Pancreas (tissue), 10 donors: ENCODE measurements at regions not wholly inside any gene's neighbourhood (a gene's known extent, or its start where the extent isn't known, plus 50 kb on each side); places are given as distances from the start of the nearest gene placed in this dataset.

ENCODE experiments used
- ATAC-seq, 4 donors: fragments of 200-7000 bp; cut with Tn5 transposase; one replicate each; pipeline versions ENCODE4 v1.8.0 to v1.9.1; 2020; ENCODE audit warnings: mild to moderate bottlenecking in 4 of 4, moderate library complexity in 4 of 4
- DNase-seq, 6 donors: peaks; one replicate each; pipeline ENCODE4 v3.0.0-alpha.2; 2020
- FAIRE-seq: peaks from 2 replicates; lab custom pipeline; 2012; peaks lifted over from hg19 to GRCh38; lab: Jason Lieb, UNC
- H3K27ac ChIP-seq, 4 donors: fragments of 200-600 bp; sonication (generic); 1 replicate in 3 of 4; 2 replicates in 1 of 4; pipeline versions ENCODE4 v1.5.0 to v1.8.0; 2020
- H3K27me3 ChIP-seq, 4 donors: fragments of 200-600 bp; one replicate each; pipeline ENCODE4 v1.8.0; 2021
- H3K36me3 ChIP-seq, 3 donors: fragments of 200-600 bp; sonication (generic) in 1 of 3; one replicate each; pipeline versions ENCODE4 v1.5.0 to v1.8.0; 2020 to 2021
- H3K4me1 ChIP-seq, 3 donors: fragments of 200-600 bp; one replicate each; pipeline ENCODE4 v1.8.0; 2021
- H3K4me3 ChIP-seq, 4 donors: fragments of 200-600 bp; sonication (generic) in 2 of 4; one replicate each; pipeline versions ENCODE4 v1.5.0 to v1.8.0; 2020 to 2021
- H3K9me3 ChIP-seq, 4 donors: fragments of 200-600 bp; one replicate each; pipeline ENCODE4 v1.8.0; 2021
- WGBS, 2 donors: extraction: QIAGEN DNeasy Blood & Tissue Kit; methylation state at CpG; one replicate each; pipeline ENCODE4 v1.1.7; 2013; 5-methylcytosine and 5-hydroxymethylcytosine counted together
- intact Hi-C, 3 donors: fragments of 100-400 bp; cut with DNase I; formaldehyde crosslinking; loops; one replicate each; pipeline versions ENCODE4 v1.11.1 to v1.14.2; 2022
- TF ChIP-seq, protein P1 (sequence below), 4 donors: fragments of 200-600 bp; sonication (generic) in 3 of 4; IDR thresholded peaks; one replicate each; pipeline versions ENCODE4 v1.5.0 to v1.8.0; 2021; ENCODE audit warnings: antibody characterized with exemption in 4 of 4
- donor health status: healthy with polysubstance abuse.
- donor health status: DM: no; HTN: no; CAD: no; lungs with moderate emphysema.
- donor health status: DM: no; HTN: no; CAD: no.
- donor health status: control.
- donor health status: control.
- donor health status: Bipolar disorder and iron deficiency.
- donor health status: DM: yes; HTN: yes; CAD: no.
- donor health status: DM: no; HTN: no; CAD: no.
- donor health status: DM: no; HTN: no; CAD: no.
- donor health status: DM: yes; HTN: yes; CAD: no.

DNA sequence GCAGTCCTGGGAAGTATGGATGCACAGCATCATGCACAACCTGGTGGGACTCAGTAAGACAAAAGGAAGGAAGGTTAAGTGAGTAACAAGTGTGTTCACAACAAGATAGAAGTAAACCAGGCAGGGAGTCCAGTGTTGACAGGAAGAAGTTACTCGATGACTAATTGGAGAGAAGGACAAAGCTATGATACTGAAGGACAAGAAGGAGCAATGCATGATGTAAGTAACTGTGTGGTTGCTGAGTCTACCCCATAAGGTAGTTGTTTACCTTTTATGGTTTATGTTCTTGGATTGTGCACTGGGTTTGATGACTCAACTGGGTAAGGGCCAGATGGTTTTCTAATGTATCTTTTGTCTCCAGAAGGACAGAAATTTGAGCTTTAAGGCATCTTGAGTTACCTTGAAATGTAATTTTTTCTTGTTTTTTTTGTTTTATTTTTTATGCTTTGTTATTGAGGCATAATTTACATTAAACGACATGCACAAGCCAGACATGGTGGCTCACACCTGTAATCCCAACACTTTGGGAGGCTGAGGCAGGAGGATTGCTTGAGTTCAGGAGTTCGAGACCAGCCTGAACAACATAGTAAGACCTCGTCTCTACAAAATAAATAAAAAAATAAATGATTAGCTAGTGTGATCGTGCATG is 89.2 kb upstream of the CAST start:
- ATAC-seq (no peak), FAIRE-seq (no peak), DNase-seq (no peak)
- TF ChIP-seq, protein P1, sequence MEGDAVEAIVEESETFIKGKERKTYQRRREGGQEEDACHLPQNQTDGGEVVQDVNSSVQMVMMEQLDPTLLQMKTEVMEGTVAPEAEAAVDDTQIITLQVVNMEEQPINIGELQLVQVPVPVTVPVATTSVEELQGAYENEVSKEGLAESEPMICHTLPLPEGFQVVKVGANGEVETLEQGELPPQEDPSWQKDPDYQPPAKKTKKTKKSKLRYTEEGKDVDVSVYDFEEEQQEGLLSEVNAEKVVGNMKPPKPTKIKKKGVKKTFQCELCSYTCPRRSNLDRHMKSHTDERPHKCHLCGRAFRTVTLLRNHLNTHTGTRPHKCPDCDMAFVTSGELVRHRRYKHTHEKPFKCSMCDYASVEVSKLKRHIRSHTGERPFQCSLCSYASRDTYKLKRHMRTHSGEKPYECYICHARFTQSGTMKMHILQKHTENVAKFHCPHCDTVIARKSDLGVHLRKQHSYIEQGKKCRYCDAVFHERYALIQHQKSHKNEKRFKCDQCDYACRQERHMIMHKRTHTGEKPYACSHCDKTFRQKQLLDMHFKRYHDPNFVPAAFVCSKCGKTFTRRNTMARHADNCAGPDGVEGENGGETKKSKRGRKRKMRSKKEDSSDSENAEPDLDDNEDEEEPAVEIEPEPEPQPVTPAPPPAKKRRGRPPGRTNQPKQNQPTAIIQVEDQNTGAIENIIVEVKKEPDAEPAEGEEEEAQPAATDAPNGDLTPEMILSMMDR (IDR thresholded peaks at IDR 0.05), result no peak
- no peak overlapping the region for H3K4me3 ChIP-seq
- intact Hi-C loops, result no loop called here
- H3K4me1 ChIP-seq, result peaks cover 0 to 7% (median 2%) of the 10 kb centered on the region in 3 donors
- WGBS, 2 donors, result 79 to 87% methylated on average over 5 of the region's 5 CpGs
- no peak overlapping the region for H3K27ac ChIP-seq
- H3K36me3 ChIP-seq, result no peaks in the 10 kb centered on the region
- no peaks in the 10 kb centered on the region for H3K9me3 ChIP-seq
- no peaks in the 10 kb centered on the region for H3K27me3 ChIP-seq

DNA sequence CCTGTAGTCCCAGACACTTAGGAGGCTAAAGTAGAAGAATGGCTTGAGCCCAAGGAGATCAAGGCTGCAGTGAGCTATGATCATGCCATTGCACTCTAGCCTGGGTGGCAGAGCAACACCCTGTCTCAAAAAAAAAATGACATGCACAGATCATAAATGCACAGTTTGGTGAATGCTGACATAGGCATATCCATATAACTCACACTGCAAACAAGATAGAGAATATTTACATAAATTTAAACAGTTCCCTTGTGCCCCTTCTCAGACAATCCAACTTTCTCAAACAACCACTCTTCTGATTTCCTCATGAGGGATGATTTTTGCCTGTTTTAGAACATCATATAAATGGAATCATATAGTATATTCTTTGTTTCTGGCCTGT is 88.7 kb upstream of the CAST start:
- intact Hi-C loops, result no loop called here
- TF ChIP-seq, protein P1 (IDR thresholded peaks at IDR 0.05), result no peak
- H3K27me3 ChIP-seq, result no peaks in the 10 kb centered on the region
- FAIRE-seq, result no peak
- ATAC-seq, result no peak
- peaks cover 0 to 7% (median 5%) of the 10 kb centered on the region in 3 donors for H3K4me1 ChIP-seq
- H3K9me3 ChIP-seq, result no peaks in the 10 kb centered on the region
- no peak overlapping the region for H3K4me3 ChIP-seq
- no peak overlapping the region for H3K27ac ChIP-seq
- no peaks in the 10 kb centered on the region for H3K36me3 ChIP-seq
- DNase-seq, result no peak

DNA sequence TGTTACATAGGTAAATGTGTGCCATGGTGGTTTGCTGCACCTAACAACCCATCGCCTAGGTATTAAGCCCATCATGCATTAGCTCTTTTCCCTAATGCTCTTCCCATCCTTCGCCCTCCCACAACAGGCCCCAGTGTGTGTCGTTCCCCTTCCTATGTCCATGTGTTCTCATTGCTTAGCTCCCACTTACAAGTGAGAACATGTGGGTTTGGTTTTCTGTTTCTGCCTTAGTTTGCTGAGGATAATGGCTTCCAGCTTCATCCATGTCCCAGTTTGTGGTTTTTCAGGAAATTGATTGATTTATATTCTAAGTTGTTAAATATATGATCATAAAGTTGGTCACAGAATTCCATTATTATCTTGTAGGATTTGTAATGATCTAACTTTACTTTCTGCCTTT is 85.3 kb upstream of the CAST start:
- FAIRE-seq, result no peak
- H3K36me3 ChIP-seq, result no peaks in the 10 kb centered on the region
- no peaks in the 10 kb centered on the region for H3K27me3 ChIP-seq
- DNase-seq, result no peak
- no peak overlapping the region for H3K27ac ChIP-seq
- peaks cover 0 to 5% (median 0%) of the 10 kb centered on the region in 3 donors for H3K4me1 ChIP-seq
- TF ChIP-seq, protein P1 (IDR thresholded peaks at IDR 0.05), result no peak
- no peak overlapping the region for H3K4me3 ChIP-seq
- no peak for ATAC-seq
- intact Hi-C loops, result no loop called here
- WGBS, 2 donors, result 97% methylated on average over 3 of the region's 3 CpGs
- H3K9me3 ChIP-seq, result no peaks in the 10 kb centered on the region

DNA sequence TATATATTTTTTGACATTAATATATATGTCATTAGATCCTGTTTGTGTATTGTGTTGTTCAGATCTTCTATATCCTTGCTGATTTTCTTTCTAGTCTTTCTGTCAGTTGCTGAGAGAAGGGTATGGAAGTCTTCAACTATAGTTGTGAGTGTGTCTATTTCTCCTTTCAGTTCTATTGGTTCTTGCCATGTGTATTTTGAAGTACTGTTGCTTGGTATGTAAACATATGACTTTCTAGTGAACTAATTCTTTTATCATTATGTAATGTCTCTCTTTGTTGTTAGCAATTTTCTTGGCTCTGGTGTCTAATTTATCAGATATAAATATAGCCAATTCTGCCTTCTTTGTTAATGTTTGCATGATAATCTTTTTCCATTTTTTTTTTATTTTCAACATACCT is 84.3 kb upstream of the CAST start:
- intact Hi-C loops, result no loop called here
- TF ChIP-seq, protein P1 (IDR thresholded peaks at IDR 0.05), result no peak
- FAIRE-seq (no peak), DNase-seq (no peak), ATAC-seq (peak in 2 of 4 donors; percentile 23 to 51)
- Histone ChIP-seq H3K36me3 (no peaks in the 10 kb centered on the region), H3K27me3 (no peaks in the 10 kb centered on the region), H3K27ac (no peak overlapping the region), H3K4me1 (peaks cover 0 to 5% (median 0%) of the 10 kb centered on the region in 3 donors), H3K4me3 (no peak overlapping the region), H3K9me3 (no peaks in the 10 kb centered on the region)

DNA sequence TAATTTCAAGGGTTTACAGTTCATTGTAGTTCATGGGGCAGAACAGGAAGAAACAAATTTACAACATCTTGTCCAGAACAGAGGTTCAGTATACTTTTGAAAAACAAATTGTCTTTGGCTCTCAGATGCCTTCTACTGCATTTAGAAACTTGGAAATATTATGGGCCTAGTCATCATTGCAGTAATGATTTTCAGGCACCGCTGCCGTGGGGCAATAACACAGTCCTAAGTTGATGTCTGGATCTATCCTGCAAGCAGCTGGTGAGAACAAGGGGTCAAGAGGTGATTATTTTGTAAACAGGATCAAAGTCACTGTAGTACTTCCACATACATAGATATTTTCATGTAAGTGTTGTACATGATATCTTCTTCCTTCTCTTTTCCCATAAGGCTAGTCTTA is 82.5 kb upstream of the CAST start:
- TF ChIP-seq, protein P1 (IDR thresholded peaks at IDR 0.05), result no peak
- ATAC-seq, result no peak

More for the DNA sequence above, 82.5 kb upstream of the CAST start:
- FAIRE-seq (no peak), DNase-seq (no peak)
- Histone ChIP-seq H3K27ac (no peak overlapping the region), H3K4me1 (peaks cover 0 to 5% (median 0%) of the 10 kb centered on the region in 3 donors), H3K27me3 (no peaks in the 10 kb centered on the region), H3K9me3 (no peaks in the 10 kb centered on the region), H3K4me3 (no peak overlapping the region), H3K36me3 (no peaks in the 10 kb centered on the region)
- WGBS, 2 donors, result 94 to 97% methylated on average over 2 of the region's 2 CpGs
- intact Hi-C loops, result no loop called here
